Peyer's patch (tissue), 4 donors: ENCODE measurements at regions not wholly inside any gene's neighbourhood (a gene's known extent, or its start where the extent isn't known, plus 50 kb on each side); places are given as distances from the start of the nearest gene placed in this dataset.

ENCODE experiments used
- DNase-seq, 3 donors: peaks; one replicate each; pipeline ENCODE4 v3.0.0-alpha.2; 2017 to 2019
- H3K27ac ChIP-seq, 4 donors: fragments of 200-600 bp; sonication (generic); one replicate each; pipeline ENCODE4 v1.5.1; 2016 to 2019
- H3K27me3 ChIP-seq, 2 donors: fragments of 200-600 bp; sonication (generic); one replicate each; pipeline ENCODE4 v1.5.1; 2019
- H3K36me3 ChIP-seq, 3 donors: fragments of 200-600 bp; sonication (generic); one replicate each; pipeline ENCODE4 v1.5.1; 2016 to 2019
- H3K4me1 ChIP-seq, 4 donors: fragments of 200-600 bp; sonication (generic); one replicate each; pipeline ENCODE4 v1.5.1; 2016 to 2019
- H3K4me3 ChIP-seq, 4 donors: fragments of 200-600 bp; sonication (generic); 1 replicate in 3 of 4; 2 replicates in 1 of 4; pipeline ENCODE4 v1.5.1; 2016 to 2019; ENCODE audit warnings: mild to moderate bottlenecking in 1 of 4
- H3K9me3 ChIP-seq, 4 donors: fragments of 200-600 bp; sonication (generic); one replicate each; pipeline ENCODE4 v1.5.1; 2016 to 2019; ENCODE audit warnings: mild to moderate bottlenecking in 1 of 4
- CTCF ChIP-seq, 6 experiments: fragments of 450-650 bp in 4 of 6; fragments of 200-600 bp in 2 of 6; sonication (generic) in 1 of 6; IDR thresholded peaks; one replicate each; pipeline ENCODE4 v1.5.1; 2017 to 2019; ENCODE audit warnings: antibody characterized with exemption in 6 of 6, mild to moderate bottlenecking in 3 of 6, moderate library complexity in 1 of 6
- POLR2A ChIP-seq, 2 donors: fragments of 450-650 bp; IDR thresholded peaks; one replicate each; pipeline ENCODE4 v1.5.1; 2017; ENCODE audit warnings: antibody characterized with exemption in 2 of 2, mild to moderate bottlenecking in 2 of 2, moderate library complexity in 2 of 2

GRCh38 chr14:22007363-22007762, 333.7 kb upstream of the OR4E1 start:
- H3K4me3 ChIP-seq = no peak overlapping the region
- H3K36me3 ChIP-seq = no peaks in the 10 kb centered on the region
- no peaks in the 10 kb centered on the region for H3K27me3 ChIP-seq
- TF ChIP-seq CTCF (IDR thresholded peaks at IDR 0.05) = no peak
- no peak for TF ChIP-seq POLR2A (IDR thresholded peaks at IDR 0.05)
- DNase-seq = no peak
- H3K4me1 ChIP-seq = no peaks in the 10 kb centered on the region
- no peak overlapping the region for H3K27ac ChIP-seq
- H3K9me3 ChIP-seq = no peaks in the 10 kb centered on the region

- TF ChIP-seq CTCF (IDR thresholded peaks at IDR 0.05) = no peak
- TF ChIP-seq POLR2A (IDR thresholded peaks at IDR 0.05) = no peak
- DNase-seq = no peak
- H3K36me3 ChIP-seq = no peaks in the 10 kb centered on the region
- no peaks in the 10 kb centered on the region for H3K9me3 ChIP-seq
- no peaks in the 10 kb centered on the region for H3K4me1 ChIP-seq
- no peaks in the 10 kb centered on the region for H3K27me3 ChIP-seq
- no peak overlapping the region for H3K4me3 ChIP-seq
- H3K27ac ChIP-seq = no peak overlapping the region
Observed at GRCh38 chr14:22003461-22003860, 329.8 kb upstream of the OR4E1 start.

- no peaks in the 10 kb centered on the region for H3K27me3 ChIP-seq
- DNase-seq = peak in 1 of 3 donors; percentile 66
- TF ChIP-seq POLR2A (IDR thresholded peaks at IDR 0.05) (no peak), CTCF (IDR thresholded peaks at IDR 0.05) (peak in 2 of 6 experiments; percentile 15 to 25)
- H3K36me3 ChIP-seq = no peaks in the 10 kb centered on the region
- H3K4me3 ChIP-seq = no peak overlapping the region
- no peak overlapping the region for H3K27ac ChIP-seq
- no peaks in the 10 kb centered on the region for H3K4me1 ChIP-seq
- no peaks in the 10 kb centered on the region for H3K9me3 ChIP-seq
Observed at GRCh38 chr14:22002860-22003284, 329.3 kb upstream of the OR4E1 start.

GRCh38 chr14:21999402-21999801, 325.8 kb upstream of the OR4E1 start:
- Histone ChIP-seq H3K36me3 (no peaks in the 10 kb centered on the region), H3K4me1 (no peaks in the 10 kb centered on the region), H3K9me3 (no peaks in the 10 kb centered on the region), H3K27ac (no peak overlapping the region), H3K27me3 (no peaks in the 10 kb centered on the region), H3K4me3 (no peak overlapping the region)
- TF ChIP-seq POLR2A (IDR thresholded peaks at IDR 0.05) (no peak), CTCF (IDR thresholded peaks at IDR 0.05) (no peak)
- DNase-seq = no peak

GRCh38 chr14:21997300-21997699, 323.7 kb upstream of the OR4E1 start:
- no peaks in the 10 kb centered on the region for H3K4me1 ChIP-seq
- peak in 1 of 3 donors; percentile 47 for DNase-seq
- H3K36me3 ChIP-seq = no peaks in the 10 kb centered on the region
- no peak for TF ChIP-seq POLR2A (IDR thresholded peaks at IDR 0.05)
- no peak for TF ChIP-seq CTCF (IDR thresholded peaks at IDR 0.05)
- no peak overlapping the region for H3K27ac ChIP-seq
- no peaks in the 10 kb centered on the region for H3K9me3 ChIP-seq
- no peak overlapping the region for H3K4me3 ChIP-seq
- H3K27me3 ChIP-seq = no peaks in the 10 kb centered on the region

- Histone ChIP-seq H3K27me3 (no peaks in the 10 kb centered on the region), H3K9me3 (no peaks in the 10 kb centered on the region), H3K4me3 (no peak overlapping the region), H3K4me1 (no peaks in the 10 kb centered on the region), H3K36me3 (no peaks in the 10 kb centered on the region), H3K27ac (no peak overlapping the region)
- no peak for DNase-seq
- TF ChIP-seq CTCF (IDR thresholded peaks at IDR 0.05) = no peak
- TF ChIP-seq POLR2A (IDR thresholded peaks at IDR 0.05) = no peak
Observed at GRCh38 chr14:21995332-21995731, 321.7 kb upstream of the OR4E1 start.
